ENCODE measurements at regions not wholly inside any gene's neighbourhood (a gene's known extent, or its start where the extent isn't known, plus 50 kb on each side); places are given as distances from the start of the nearest gene placed in this dataset.

DNA sequence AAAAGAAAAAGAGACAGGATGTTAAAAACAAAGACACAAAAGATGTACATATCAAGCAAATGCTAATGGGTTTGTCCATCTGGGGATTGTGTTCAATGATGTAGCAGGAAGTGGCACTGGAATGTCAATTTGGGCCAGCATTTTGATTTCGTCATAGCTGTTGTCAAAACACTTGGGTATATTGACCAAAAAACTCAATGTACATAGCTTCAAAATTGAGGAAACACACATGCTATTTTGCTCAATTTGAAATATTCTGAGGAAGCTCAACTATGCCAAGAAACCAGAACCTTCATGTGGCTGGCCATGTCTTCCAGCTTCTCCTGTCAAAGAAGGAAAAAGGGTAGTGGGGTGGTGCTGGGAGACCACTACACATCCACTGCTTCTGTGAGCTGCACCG is 212.7 kb upstream of the GHITM start:
- TF ChIP-seq, protein P1, sequence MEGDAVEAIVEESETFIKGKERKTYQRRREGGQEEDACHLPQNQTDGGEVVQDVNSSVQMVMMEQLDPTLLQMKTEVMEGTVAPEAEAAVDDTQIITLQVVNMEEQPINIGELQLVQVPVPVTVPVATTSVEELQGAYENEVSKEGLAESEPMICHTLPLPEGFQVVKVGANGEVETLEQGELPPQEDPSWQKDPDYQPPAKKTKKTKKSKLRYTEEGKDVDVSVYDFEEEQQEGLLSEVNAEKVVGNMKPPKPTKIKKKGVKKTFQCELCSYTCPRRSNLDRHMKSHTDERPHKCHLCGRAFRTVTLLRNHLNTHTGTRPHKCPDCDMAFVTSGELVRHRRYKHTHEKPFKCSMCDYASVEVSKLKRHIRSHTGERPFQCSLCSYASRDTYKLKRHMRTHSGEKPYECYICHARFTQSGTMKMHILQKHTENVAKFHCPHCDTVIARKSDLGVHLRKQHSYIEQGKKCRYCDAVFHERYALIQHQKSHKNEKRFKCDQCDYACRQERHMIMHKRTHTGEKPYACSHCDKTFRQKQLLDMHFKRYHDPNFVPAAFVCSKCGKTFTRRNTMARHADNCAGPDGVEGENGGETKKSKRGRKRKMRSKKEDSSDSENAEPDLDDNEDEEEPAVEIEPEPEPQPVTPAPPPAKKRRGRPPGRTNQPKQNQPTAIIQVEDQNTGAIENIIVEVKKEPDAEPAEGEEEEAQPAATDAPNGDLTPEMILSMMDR (IDR thresholded peaks at IDR 0.05; ENCODE audit: low read depth, low read length), result no peak
- no peak for TF ChIP-seq EZH2phosphoT487 (IDR thresholded peaks at IDR 0.05; ENCODE audit: low read depth)
